ENCODE measurements at regions not wholly inside any gene's neighbourhood (a gene's known extent, or its start where the extent isn't known, plus 50 kb on each side); places are given as distances from the start of the nearest gene placed in this dataset.

DNA sequence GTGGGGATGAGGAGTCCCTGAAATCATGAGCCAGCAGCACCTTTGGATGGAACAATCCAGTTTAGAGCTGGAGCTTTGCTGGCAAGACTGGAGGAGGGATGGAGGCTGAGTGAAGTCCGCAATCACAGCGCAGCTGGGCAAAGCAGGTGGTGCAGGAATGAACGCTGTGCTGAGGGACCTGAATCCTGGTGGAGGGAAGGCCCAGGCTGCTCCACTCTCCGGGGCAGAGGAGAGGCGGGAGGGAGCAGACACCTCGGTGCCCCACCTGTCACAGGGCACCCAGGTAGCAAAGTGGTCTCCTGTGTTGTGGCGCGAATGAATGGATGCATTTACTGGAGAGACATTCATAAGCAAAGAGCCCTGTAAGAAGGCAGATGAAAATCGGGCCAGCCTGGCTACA, 124.8 kb upstream of the ANO1 start:
- intact Hi-C loops (cut with micrococcal nuclease; ENCODE audit: unreplicated experiment) = no loop called here
- peaks cover 6 to 40% of the 10 kb centered on the region in 2 experiments; a peak in 3 of 5 replicates for H3K27me3 ChIP-seq (ENCODE audit: control insufficient read depth in 1 of 2, insufficient read depth in 2 of 2, low read length in 2 of 2)
- H3K4me2 ChIP-seq (ENCODE audit: low read depth, low read length) = no peak overlapping the region
- no peaks in the 10 kb centered on the region for H3K79me2 ChIP-seq (ENCODE audit: insufficient read depth, low read length)
- WGBS (ENCODE audit: low lambda C conversion rate) = 63% methylated on average over 7 of the region's 9 CpGs
- POLR2A ChIA-PET = no interaction called here
- H3K36me3 ChIP-seq (replicated peaks in 1 of 2; ENCODE audit: control insufficient read depth in 1 of 2, insufficient read depth in 2 of 2, low read length in 2 of 2) = no peaks in the 10 kb centered on the region
- no peak overlapping the region for H3K9ac ChIP-seq (ENCODE audit: insufficient read depth, low read depth, low read length)
- H2AFZ ChIP-seq (ENCODE audit: low read length) = no peak overlapping the region
- no peak for DNase-seq (ENCODE audit: low spot score)
- FAIRE-seq = no peak
- TF ChIP-seq ZNF264 (CRISPR knock-in tag; IDR thresholded peaks at IDR 0.05) (no peak), ISL2 (CRISPR knock-in tag; IDR thresholded peaks at IDR 0.05) (no peak), HOXA9 (CRISPR knock-in tag; IDR thresholded peaks at IDR 0.05; ENCODE audit: borderline replicate concordance) (no peak), ZNF260 (CRISPR knock-in tag; IDR thresholded peaks at IDR 0.05; ENCODE audit: borderline replicate concordance, low read depth) (no peak), ZNF878 (CRISPR knock-in tag; IDR thresholded peaks at IDR 0.05) (no peak), SP4 (CRISPR knock-in tag; IDR thresholded peaks at IDR 0.05) (no peak), KDM5B (CRISPR knock-in tag; IDR thresholded peaks at IDR 0.05; ENCODE audit: borderline replicate concordance) (no peak), JDP2 (CRISPR knock-in tag; IDR thresholded peaks at IDR 0.05; ENCODE audit: borderline replicate concordance) (no peak), EED (CRISPR knock-in tag; IDR thresholded peaks at IDR 0.05) (no peak), ADNP (CRISPR knock-in tag; IDR thresholded peaks at IDR 0.05) (no peak), SRY (CRISPR knock-in tag; IDR thresholded peaks at IDR 0.05) (no peak), ZNF747 (CRISPR knock-in tag; IDR thresholded peaks at IDR 0.05; ENCODE audit: borderline replicate concordance) (no peak)
- TF ChIP-seq, protein P1, sequence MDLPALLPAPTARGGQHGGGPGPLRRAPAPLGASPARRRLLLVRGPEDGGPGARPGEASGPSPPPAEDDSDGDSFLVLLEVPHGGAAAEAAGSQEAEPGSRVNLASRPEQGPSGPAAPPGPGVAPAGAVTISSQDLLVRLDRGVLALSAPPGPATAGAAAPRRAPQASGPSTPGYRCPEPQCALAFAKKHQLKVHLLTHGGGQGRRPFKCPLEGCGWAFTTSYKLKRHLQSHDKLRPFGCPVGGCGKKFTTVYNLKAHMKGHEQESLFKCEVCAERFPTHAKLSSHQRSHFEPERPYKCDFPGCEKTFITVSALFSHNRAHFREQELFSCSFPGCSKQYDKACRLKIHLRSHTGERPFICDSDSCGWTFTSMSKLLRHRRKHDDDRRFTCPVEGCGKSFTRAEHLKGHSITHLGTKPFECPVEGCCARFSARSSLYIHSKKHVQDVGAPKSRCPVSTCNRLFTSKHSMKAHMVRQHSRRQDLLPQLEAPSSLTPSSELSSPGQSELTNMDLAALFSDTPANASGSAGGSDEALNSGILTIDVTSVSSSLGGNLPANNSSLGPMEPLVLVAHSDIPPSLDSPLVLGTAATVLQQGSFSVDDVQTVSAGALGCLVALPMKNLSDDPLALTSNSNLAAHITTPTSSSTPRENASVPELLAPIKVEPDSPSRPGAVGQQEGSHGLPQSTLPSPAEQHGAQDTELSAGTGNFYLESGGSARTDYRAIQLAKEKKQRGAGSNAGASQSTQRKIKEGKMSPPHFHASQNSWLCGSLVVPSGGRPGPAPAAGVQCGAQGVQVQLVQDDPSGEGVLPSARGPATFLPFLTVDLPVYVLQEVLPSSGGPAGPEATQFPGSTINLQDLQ (CRISPR knock-in tag; IDR thresholded peaks at IDR 0.05) = no peak
- TF ChIP-seq, protein P2, sequence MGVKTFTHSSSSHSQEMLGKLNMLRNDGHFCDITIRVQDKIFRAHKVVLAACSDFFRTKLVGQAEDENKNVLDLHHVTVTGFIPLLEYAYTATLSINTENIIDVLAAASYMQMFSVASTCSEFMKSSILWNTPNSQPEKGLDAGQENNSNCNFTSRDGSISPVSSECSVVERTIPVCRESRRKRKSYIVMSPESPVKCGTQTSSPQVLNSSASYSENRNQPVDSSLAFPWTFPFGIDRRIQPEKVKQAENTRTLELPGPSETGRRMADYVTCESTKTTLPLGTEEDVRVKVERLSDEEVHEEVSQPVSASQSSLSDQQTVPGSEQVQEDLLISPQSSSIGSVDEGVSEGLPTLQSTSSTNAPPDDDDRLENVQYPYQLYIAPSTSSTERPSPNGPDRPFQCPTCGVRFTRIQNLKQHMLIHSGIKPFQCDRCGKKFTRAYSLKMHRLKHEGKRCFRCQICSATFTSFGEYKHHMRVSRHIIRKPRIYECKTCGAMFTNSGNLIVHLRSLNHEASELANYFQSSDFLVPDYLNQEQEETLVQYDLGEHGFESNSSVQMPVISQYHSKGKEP (CRISPR knock-in tag; IDR thresholded peaks at IDR 0.05) = no peak
- H3K9me3 ChIP-seq (ENCODE audit: low read length) = peaks cover 11% of the 10 kb centered on the region
- H3K4me1 ChIP-seq (ENCODE audit: insufficient read depth, low read length) = no peaks in the 10 kb centered on the region
- no peak for ATAC-seq
- no peak overlapping the region for H3K4me3 ChIP-seq (replicated peaks in 1 of 3; ENCODE audit: insufficient read depth in 1 of 3, low read depth in 2 of 3, low read length in 3 of 3)
- in situ Hi-C loops (cut with HindIII; ENCODE audit: extremely low pct_ligation_motif_present, low pct_unique_long_range_greater_than_20kb) = no loop called here
- CTCF ChIA-PET (ENCODE audit: low intra/inter-chr PET ratio, low total read pairs) = no interaction called here
- H4K20me1 ChIP-seq (ENCODE audit: insufficient read depth, low read length) = peaks cover 11% of the 10 kb centered on the region; the same call in 1 of the 2 replicates
- no TSS peak for BruUV-seq (replicated peaks)
- no peak overlapping the region for H3K27ac ChIP-seq (ENCODE audit: extremely low read length, insufficient read depth, low read length)

Measured in HepG2 (cell line).